ENCODE measurements at regions not wholly inside any gene's neighbourhood (a gene's known extent, or its start where the extent isn't known, plus 50 kb on each side); places are given as distances from the start of the nearest gene placed in this dataset.
"Not testable (repeated sequence)": the region's sequence is repeated elsewhere in the genome, so short reads cannot be mapped to it uniquely, and the experiment has no call there.

DNA sequence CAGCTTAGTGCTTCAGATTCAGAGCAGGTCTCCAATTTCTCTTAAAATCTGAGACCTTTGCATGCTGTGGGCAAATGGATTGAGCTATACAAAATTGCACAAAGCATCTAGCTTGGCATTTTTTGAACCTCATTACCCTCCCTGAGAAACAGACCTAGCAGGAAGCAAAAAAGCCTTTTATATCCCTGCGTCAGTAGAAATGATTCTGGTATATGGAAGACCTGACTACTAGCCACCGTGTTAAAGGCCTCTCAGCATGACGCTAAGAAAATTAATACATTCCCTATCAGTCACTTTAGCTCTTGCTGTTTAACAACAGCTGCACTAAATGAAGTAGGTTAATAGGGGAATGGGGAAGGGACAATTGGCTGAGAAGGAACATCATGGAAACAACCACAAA lies 110.7 kb upstream of the SMLR1 start:
- intact Hi-C loops (cut with DNase I, micrococcal nuclease), result no loop called here
- H3K9me3 Mint-ChIP-seq (ENCODE audit: low read depth), result no peaks in the 10 kb centered on the region
- no peak overlapping the region for H3K4me3 Mint-ChIP-seq
- ChIA-PET CTCF (no interaction called here), POLR2A (no interaction called here)
- no peaks in the 10 kb centered on the region for H3K27me3 Mint-ChIP-seq
- H3K4me1 Mint-ChIP-seq, result peaks cover 12% of the 10 kb centered on the region
- H3K27ac Mint-ChIP-seq, result no peak overlapping the region
- no peaks in the 10 kb centered on the region for H3K36me3 Mint-ChIP-seq (ENCODE audit: low read depth)
- ATAC-seq, result no peak
- DNase-seq, result no peak

DNA sequence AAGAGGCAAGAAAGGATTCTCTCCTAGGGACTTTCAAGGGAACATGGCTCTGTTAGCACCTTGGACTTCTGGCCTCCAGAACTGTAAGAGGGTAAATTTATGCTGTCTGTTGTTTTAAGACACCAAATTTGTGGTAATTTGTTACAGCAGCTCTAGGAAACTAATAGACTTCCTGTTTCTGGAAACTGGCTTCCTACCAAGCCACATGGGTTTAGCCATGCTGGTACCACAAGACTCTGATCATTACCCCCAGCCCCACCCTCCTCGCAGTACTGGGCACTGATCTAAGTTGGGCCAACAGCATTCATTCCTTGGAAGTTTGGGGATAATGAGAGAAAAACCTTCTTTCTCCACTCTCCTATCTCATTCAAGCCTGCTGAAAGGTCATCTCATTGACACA lies 109.5 kb upstream of the SMLR1 start:
- Mint-ChIP-seq H3K4me3 (no peak overlapping the region), H3K9me3 (ENCODE audit: low read depth) (no peaks in the 10 kb centered on the region), H3K27me3 (no peaks in the 10 kb centered on the region), H3K36me3 (ENCODE audit: low read depth) (no peaks in the 10 kb centered on the region), H3K4me1 (peaks cover 12% of the 10 kb centered on the region), H3K27ac (no peak overlapping the region)
- ATAC-seq (no peak), DNase-seq (no peak)
- POLR2A ChIA-PET, result no interaction called here
- intact Hi-C loops (cut with DNase I, micrococcal nuclease), result no loop called here
- CTCF ChIA-PET, result interaction anchor here (1.0 kb wide), 1 partner anchor 58 kb away, joined by 3 read pairs; no protein-coding TSS in a partner anchor

DNA sequence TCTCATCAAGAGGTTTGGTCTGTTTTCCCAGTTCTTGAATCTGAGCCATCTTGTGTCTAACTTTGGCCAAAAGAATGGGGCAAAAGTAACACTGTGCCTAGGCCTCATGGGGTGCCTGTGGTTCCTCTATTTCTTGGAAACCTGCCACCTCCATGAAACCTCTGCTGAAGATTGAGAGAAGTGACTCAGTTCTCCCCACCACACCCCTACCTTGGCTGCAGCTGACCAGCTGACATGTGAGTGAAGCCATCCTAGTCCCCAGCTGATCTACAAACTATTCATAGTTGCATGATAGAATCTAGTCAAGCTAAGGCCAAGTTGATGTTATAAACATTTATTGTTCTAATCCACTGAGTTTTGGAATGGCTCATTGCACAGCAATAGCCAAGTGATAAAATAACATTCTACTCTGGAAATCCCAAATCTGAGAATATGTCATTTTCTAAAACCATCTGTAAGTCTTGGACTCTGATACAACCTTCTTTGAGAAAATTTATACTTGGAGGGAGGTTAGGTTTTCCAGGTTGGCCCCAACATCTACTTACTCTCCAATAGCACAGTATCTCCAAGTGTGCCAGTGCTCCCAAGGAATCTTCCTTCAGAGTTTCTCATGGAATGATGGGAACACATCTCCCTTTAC lies 107.0 kb upstream of the SMLR1 start:
- Mint-ChIP-seq H3K4me1 (peaks cover 23% of the 10 kb centered on the region), H3K36me3 (ENCODE audit: low read depth) (no peaks in the 10 kb centered on the region), H3K27me3 (no peaks in the 10 kb centered on the region), H3K9me3 (ENCODE audit: low read depth) (no peaks in the 10 kb centered on the region), H3K4me3 (no peak overlapping the region), H3K27ac (no peak overlapping the region)
- peak; percentile 16 for DNase-seq
- POLR2A ChIA-PET, result no interaction called here
- intact Hi-C loops (cut with DNase I, micrococcal nuclease), result no loop called here
- CTCF ChIA-PET, result no interaction called here
- ATAC-seq, result peak; percentile 36

DNA sequence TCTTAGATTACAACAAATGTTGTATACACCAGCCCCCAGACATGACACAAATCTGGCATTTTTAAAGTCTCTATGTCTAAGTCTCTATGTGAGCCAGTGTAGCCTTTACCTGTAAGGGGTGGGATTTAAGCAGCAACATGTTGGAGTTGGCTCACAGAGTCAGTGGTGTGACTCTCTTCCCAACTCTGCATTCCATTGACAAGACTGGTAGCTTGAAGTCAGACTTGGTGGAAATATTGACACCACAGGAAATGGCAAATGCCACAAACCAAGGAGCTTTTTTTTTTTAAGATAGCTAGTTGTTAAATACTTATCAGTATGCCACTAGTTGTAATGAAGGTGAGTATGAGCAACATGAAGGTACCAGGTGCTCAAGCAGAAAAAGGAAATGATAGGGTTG lies 103.1 kb upstream of the SMLR1 start:
- Mint-ChIP-seq H3K27me3 (no peaks in the 10 kb centered on the region), H3K27ac (no peak overlapping the region), H3K4me1 (peaks cover 10% of the 10 kb centered on the region), H3K4me3 (no peak overlapping the region), H3K9me3 (ENCODE audit: low read depth) (no peaks in the 10 kb centered on the region), H3K36me3 (ENCODE audit: low read depth) (no peaks in the 10 kb centered on the region)
- ChIA-PET CTCF (no interaction called here), POLR2A (no interaction called here)
- intact Hi-C loops (cut with DNase I, micrococcal nuclease), result no loop called here
- ATAC-seq, result peak; percentile 26
- DNase-seq, result peak; percentile 6

DNA sequence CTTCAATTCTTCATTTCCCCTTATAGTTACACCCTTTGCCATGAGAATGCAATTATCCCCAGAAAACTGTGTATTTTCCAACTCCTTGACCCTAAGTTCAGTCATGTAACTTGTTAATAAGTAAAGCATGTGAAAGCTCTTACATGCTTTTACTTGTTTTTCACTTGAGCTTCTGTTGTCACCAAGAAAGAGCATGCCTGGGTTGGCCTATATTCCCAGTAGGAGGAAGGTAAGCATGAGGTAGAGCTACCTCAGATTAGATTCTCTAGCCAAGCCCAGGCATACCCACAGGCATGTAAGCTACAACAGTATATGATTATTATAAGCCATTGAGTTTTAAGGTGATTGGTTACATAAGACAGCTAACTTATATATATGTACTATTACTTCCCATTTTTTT lies 101.7 kb upstream of the SMLR1 start:
- Mint-ChIP-seq H3K36me3 (ENCODE audit: low read depth) (no peaks in the 10 kb centered on the region), H3K27ac (no peak overlapping the region), H3K27me3 (no peaks in the 10 kb centered on the region), H3K4me3 (no peak overlapping the region), H3K4me1 (peaks cover 12% of the 10 kb centered on the region), H3K9me3 (ENCODE audit: low read depth) (no peaks in the 10 kb centered on the region)
- POLR2A ChIA-PET, result no interaction called here
- no peak for ATAC-seq
- no peak for DNase-seq
- intact Hi-C loops (cut with DNase I, micrococcal nuclease), result no loop called here
- CTCF ChIA-PET, result interaction anchor here (0.6 to 0.9 kb wide), 2 partner anchors 22 to 340 kb away, joined by 3 to 4 read pairs; no protein-coding TSS in a partner anchor

DNA sequence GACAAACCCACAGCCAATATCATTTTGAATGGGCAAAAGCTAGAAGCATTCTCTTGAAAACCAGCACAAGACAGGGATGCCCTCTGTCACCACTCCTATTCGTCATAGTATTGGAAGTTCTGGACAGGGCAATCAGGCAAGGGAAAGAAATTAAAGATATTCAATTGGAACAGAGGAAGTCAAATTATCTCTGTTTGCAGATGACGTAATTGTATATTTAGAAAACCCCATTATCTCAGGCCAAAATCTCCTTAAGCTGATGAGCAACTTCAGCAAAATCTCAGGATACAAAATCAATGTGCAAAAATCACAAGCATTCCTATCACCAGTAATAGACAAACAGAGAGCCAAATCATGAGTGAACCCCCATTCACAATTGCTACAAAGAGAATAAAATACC lies 99.1 kb upstream of the SMLR1 start:
- intact Hi-C loops (cut with DNase I, micrococcal nuclease); DNase-seq; H3K27me3 Mint-ChIP-seq; H3K27ac Mint-ChIP-seq; H3K4me3 Mint-ChIP-seq; ATAC-seq; POLR2A ChIA-PET; H3K36me3 Mint-ChIP-seq (ENCODE audit: low read depth); H3K9me3 Mint-ChIP-seq (ENCODE audit: low read depth): not testable (repeated sequence)
- CTCF ChIA-PET, result interaction anchor here (0.8 kb wide), 1 partner anchor 16 kb away, joined by 3 read pairs; no protein-coding TSS in a partner anchor
- H3K4me1 Mint-ChIP-seq, result peaks cover 14% of the 10 kb centered on the region

DNA sequence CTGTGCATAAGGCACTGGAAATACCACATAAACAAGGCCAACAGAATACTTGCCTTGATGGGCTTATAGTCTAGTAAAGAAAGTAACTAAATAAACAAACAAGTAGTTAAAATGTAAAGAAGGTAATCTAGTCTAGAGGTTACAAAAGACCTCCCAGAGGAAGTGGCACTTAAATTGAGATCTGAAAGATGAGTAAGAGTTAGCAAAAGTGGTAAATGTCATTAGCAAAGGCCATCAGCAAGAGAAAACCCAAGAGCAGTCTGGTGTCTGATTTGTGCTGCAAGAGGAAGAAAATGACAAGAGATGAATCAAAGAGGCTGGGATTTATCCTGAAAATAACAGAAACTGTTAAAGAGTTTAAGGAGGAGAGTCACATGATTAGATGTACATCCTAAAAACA lies 96.6 kb upstream of the SMLR1 start:
- Mint-ChIP-seq H3K27me3 (no peaks in the 10 kb centered on the region), H3K27ac (no peak overlapping the region), H3K4me3 (no peak overlapping the region), H3K9me3 (ENCODE audit: low read depth) (no peaks in the 10 kb centered on the region), H3K4me1 (peaks cover 4% of the 10 kb centered on the region), H3K36me3 (ENCODE audit: low read depth) (no peaks in the 10 kb centered on the region)
- ChIA-PET CTCF (no interaction called here), POLR2A (no interaction called here)
- ATAC-seq (no peak), DNase-seq (no peak)
- intact Hi-C loops (cut with DNase I, micrococcal nuclease), result no loop called here

DNA sequence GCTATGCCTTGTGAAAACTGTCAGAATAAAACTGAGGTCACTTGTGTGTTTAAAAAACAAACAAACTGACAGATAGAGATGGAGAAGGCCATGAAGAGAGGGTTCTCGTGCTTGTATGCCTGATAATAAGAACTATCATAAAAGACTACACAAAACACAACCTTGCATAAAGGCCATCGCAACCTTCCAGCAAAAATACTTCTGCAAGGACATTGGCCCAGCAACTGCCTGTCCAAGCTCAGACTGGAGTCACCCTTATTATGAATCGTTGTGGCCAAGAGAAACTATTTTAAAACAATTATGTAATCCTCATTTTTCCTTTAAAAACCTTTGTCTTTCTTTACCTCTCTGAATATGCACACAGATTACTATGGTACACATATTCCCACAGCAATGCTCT lies 93.0 kb upstream of the SMLR1 start:
- ChIA-PET POLR2A (no interaction called here), CTCF (no interaction called here)
- intact Hi-C loops (cut with DNase I, micrococcal nuclease), result no loop called here
- Mint-ChIP-seq H3K27ac (no peak overlapping the region), H3K4me1 (peaks cover 4% of the 10 kb centered on the region), H3K36me3 (ENCODE audit: low read depth) (no peaks in the 10 kb centered on the region), H3K4me3 (no peak overlapping the region), H3K9me3 (ENCODE audit: low read depth) (no peaks in the 10 kb centered on the region), H3K27me3 (no peaks in the 10 kb centered on the region)
- DNase-seq (no peak), ATAC-seq (no peak)

DNA sequence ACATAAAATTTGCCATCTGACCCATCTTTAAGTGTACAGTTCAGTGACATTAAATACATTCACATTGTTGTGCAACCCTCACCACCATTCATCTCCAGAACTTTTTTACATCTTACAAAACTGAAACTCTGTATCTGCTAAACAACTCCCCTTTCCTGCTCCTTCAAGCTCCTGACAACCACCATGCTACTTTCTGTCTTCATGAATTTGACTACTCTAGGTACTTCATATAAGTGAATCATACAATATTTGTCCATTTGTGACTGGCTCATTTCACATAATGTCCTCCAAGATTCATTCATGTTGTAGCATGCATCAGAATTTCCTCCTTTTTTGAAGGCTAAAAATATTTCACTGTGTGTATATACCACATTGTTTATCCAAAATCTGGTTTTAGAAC lies 86.9 kb upstream of the SMLR1 start:
- ATAC-seq (peak; percentile 53), DNase-seq (no peak)
- CTCF ChIA-PET, result interaction anchor here (1.3 kb wide), 1 partner anchor 42 kb away, joined by 4 read pairs; no protein-coding TSS in a partner anchor
- Mint-ChIP-seq H3K9me3 (ENCODE audit: low read depth) (no peaks in the 10 kb centered on the region), H3K4me1 (no peaks in the 10 kb centered on the region), H3K27me3 (peaks cover 4% of the 10 kb centered on the region), H3K27ac (no peak overlapping the region), H3K36me3 (ENCODE audit: low read depth) (no peaks in the 10 kb centered on the region), H3K4me3 (no peak overlapping the region)
- intact Hi-C loops (cut with DNase I, micrococcal nuclease), result no loop called here
- POLR2A ChIA-PET, result no interaction called here

DNA sequence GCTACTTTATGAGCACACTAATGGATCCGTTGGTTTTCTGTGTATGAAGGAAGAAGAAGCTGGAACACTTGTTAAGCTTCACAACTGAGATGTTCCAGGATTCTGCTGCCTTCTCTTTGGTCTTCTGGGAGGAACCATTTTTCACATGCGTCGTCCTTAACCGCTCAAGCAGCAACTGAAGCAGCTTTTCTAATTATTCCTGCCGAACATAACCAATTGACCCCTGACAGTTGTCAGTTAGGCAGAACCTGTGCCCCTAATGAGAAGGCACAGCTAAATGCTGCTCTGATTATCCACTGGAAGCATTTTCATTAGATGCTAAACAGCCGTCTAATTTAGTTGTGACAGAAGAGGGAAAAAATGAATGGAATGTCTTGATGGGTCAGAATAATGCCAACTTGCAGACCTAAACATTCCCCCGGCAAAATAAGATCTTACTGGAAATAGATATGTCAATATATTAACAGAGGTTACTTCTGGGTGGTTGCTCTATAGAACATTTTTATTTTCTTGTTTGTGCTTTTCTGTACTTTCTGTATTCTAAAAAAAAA lies 85.0 kb upstream of the SMLR1 start:
- Mint-ChIP-seq H3K9me3 (ENCODE audit: low read depth) (no peaks in the 10 kb centered on the region), H3K4me1 (no peaks in the 10 kb centered on the region), H3K4me3 (no peak overlapping the region), H3K36me3 (ENCODE audit: low read depth) (no peaks in the 10 kb centered on the region), H3K27me3 (peaks cover 4% of the 10 kb centered on the region), H3K27ac (no peak overlapping the region)
- intact Hi-C loops (cut with DNase I, micrococcal nuclease), result no loop called here
- DNase-seq (no peak), ATAC-seq (no peak)
- CTCF ChIA-PET, result interaction anchor here (1.0 to 1.4 kb wide), 3 partner anchors 12 to 40 kb away, joined by 3 to 6 read pairs (median 3); no protein-coding TSS in a partner anchor
- POLR2A ChIA-PET, result no interaction called here

DNA sequence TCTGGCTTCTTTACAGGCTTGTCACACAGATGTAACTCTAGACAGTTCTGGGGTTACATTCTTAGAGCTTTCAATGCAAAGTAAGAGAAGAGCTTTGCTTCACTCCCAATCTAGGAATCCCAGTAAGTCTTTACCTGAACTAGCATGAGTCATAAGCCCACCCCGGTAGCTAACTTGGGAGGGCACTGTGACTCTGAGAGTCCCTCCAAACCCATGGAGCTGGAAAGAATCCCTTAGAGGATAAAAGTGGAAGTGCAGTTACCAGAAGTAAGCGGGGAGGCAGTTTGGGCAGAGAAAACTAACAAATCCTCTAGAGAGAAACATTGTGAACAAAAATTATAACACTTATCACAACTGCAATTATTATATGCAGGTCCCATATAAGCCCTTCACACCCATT lies 84.0 kb upstream of the SMLR1 start:
- intact Hi-C loops (cut with DNase I, micrococcal nuclease), result no loop called here
- Mint-ChIP-seq H3K36me3 (ENCODE audit: low read depth) (no peaks in the 10 kb centered on the region), H3K9me3 (ENCODE audit: low read depth) (no peaks in the 10 kb centered on the region), H3K27me3 (peaks cover 4% of the 10 kb centered on the region), H3K27ac (no peak overlapping the region), H3K4me1 (no peaks in the 10 kb centered on the region), H3K4me3 (no peak overlapping the region)
- ChIA-PET CTCF (interaction anchor here (1.2 kb wide), 2 partner anchors 11 to 41 kb away, joined by 3 read pairs; no protein-coding TSS in a partner anchor), POLR2A (no interaction called here)
- ATAC-seq (no peak), DNase-seq (no peak)

DNA sequence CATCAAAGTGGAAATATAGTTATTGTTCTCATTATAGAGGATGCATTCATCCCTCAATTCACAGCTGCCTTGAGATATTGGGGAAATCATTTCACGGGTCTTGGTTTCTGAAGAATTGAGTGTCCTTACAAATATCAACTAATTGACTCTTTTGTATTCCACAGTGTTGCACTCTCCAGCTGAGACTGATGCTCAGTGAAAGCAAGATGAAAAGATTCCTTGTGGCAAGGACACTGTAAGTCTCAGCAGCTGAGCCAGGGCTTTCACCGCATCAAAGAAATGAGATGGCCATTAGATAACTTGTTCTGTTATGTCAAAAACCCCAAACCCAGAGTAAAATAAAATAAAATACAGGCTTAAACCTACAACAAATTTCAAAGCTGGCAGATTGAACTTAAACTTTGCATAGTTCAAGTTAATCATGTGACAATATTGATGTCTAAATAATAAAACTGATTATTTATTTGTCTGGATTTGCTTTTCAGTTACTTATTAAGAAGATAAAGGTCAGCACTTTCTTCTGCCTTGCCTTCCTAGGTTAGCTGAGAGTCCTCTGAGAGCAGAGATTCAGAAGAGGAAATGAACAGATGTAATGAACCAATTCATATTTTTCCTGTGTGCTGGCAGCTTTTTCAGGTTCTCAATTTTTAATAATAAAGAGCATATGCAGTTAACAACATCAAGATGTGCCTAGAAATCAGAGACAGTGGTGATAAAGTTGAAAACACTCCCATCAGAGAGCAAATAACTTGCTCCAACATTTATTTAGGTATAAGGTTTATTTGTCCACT lies 82.4 kb upstream of the SMLR1 start:
- intact Hi-C loops (cut with DNase I, micrococcal nuclease), result no loop called here
- Mint-ChIP-seq H3K36me3 (ENCODE audit: low read depth) (no peaks in the 10 kb centered on the region), H3K27ac (no peak overlapping the region), H3K9me3 (ENCODE audit: low read depth) (peaks cover 4% of the 10 kb centered on the region), H3K4me1 (no peaks in the 10 kb centered on the region), H3K4me3 (no peak overlapping the region), H3K27me3 (peaks cover 4% of the 10 kb centered on the region)
- POLR2A ChIA-PET, result no interaction called here
- no peak for DNase-seq
- no peak for ATAC-seq
- CTCF ChIA-PET, result interaction anchor here (0.9 to 1.1 kb wide), 2 partner anchors 8 to 16 kb away, joined by 3 read pairs; no protein-coding TSS in a partner anchor
